CD4-positive, alpha-beta T cell treated with Interleukin-2 at 100 ng/mL for 4 hours (primary cell): ENCODE measurements at regions not wholly inside any gene's neighbourhood (a gene's known extent, or its start where the extent isn't known, plus 50 kb on each side); places are given as distances from the start of the nearest gene placed in this dataset.

Source experiments
- DNase-seq: peaks from one replicate; pipeline ENCODE4 v3.0.0-alpha.2; 2020; ENCODE audit warnings: low spot score

- DNase-seq, result peak; percentile 8
Observed at GRCh38 chr13:23488442-23488841, 54.9 kb upstream of the SACS start.

GRCh38 chr13:23496255-23496654, 62.8 kb upstream of the SACS start:
- DNase-seq, result no peak

DNA sequence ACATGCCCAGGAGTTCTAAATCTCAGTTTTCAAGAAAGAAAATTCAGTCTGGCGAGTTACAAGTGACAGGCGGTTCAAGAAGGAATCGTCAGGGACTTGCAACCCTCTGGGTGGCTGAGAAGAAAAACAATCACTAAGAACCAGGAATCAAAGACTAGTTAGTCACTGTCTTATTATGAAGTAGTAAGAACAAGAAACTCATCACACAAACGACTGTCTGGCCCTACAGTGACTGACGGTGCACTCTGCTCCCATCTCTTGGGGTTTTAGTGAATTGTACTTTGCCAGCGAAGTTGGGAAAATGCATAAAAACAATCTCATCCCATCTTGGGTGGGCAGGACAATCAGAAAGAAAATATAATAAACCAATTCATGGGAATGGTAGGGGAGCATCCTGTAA, 63.7 kb upstream of the SACS start:
- no peak for DNase-seq

DNA sequence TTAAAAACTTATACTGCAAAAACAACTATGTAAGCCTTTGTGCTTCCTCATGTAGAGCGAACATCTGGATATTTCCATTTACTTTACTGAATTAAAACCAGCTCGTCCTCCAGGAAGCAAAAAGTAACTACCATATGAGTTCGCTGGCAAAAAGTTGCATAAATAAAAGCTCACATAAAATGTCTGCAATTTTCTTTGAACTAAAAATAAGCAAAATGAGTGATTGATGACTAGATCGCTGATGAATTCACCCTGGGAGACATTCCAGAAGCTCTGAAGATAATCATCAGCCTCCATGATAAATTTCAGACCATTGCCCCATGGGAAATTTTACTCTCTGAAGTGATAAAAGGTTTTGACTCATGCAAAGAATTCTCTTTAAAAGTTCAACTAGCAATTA, 67.3 kb upstream of the SACS start:
- no peak for DNase-seq

- DNase-seq, result no peak
Observed at GRCh38 chr13:23504180-23504579, 66.0 kb upstream of the TNFRSF19 start.

GRCh38 chr13:23505007-23505406, 65.2 kb upstream of the TNFRSF19 start:
- no peak for DNase-seq

DNA sequence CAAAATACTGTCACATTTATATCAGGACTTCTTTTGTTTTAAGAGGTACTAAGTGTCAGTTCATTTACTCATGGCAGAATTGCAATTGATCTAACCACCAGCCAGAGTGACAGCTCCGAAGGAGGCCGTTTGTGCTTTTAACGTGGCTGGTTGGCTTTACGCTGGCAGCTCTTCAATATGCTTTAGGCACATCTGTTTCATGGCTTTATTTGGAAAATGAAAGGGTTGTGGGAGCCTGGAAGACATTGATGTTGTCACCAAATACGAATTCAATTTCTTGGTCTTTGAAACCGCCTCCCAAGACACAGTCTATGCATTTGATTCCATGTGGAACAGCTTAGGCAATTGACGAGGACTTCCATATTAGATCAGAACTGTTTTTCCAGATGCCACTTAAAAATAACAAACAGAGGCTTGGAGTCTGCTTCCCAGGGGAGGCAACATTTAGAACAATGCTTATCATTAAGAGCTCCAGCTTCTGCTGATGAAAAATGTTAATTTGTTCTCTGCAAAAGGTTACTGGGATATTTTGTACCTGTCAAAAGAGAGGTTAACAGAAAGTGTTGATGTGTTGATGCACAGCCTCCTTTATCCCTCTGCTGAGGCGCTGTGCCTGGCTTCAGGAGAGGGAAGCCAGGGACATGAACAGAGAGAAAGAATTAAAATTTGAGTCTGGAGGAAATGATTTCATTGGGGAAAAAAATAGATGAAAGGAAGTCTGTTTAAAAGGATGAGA, 64.0 kb upstream of the TNFRSF19 start:
- no peak for DNase-seq

DNA sequence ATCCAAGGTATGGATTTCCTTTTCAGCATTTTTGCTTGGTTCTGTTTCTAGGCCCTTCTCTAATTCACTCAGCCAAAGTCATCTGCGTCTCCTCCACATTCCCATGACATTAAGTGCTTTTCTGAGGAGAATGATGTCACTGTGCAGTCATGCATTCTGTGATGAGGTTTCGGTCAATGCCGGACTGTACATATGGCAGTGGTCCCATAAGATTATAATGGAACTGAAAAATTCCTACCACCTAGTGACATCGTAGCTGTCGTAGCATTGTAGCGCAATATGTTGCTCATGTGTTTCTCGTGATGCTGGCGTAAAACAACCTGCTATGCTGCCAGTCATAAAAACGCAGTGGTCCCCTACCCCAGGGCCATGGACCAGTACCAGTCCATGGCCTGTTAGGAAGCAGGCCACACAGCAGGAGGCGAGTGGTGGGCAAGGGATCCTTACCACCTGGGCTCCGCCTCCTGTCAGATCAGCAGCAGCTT, 63.4 kb upstream of the TNFRSF19 start:
- DNase-seq, result no peak

- no peak for DNase-seq
Observed at GRCh38 chr13:23509781-23510543, 60.2 kb upstream of the TNFRSF19 start.

GRCh38 chr13:23510544-23510916, 59.7 kb upstream of the TNFRSF19 start:
- no peak for DNase-seq

GRCh38 chr13:23510979-23511735, 59.1 kb upstream of the TNFRSF19 start:
- DNase-seq, result no peak

DNA sequence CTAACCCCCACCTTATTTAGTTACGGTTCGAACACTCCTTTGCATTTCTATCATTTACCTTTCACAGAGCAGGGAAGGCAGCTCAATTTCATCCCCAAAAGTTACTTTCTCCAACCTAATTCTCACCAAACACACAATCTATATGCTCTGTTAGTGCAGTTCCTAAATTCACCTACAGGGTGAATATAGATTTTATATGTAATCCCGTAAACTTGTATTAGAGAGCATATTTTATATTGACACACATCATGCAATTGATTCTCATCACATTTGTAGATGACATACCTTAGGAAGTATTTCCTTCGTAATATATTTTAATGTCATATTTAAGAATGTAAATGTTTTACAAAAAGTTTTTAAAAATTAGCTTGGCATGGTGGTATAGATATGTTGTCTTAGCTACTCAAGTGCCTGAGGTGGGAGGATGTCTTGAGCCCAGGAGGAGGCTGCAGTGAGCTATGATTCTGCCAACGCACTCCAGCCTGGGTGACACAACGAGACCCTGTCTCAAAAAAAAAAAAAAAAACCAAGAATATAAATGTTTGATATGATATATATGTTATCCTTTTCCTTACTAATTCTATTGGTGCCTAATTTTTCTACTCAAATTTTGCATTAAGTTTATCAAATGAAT, 57.3 kb upstream of the TNFRSF19 start:
- no peak for DNase-seq

DNA sequence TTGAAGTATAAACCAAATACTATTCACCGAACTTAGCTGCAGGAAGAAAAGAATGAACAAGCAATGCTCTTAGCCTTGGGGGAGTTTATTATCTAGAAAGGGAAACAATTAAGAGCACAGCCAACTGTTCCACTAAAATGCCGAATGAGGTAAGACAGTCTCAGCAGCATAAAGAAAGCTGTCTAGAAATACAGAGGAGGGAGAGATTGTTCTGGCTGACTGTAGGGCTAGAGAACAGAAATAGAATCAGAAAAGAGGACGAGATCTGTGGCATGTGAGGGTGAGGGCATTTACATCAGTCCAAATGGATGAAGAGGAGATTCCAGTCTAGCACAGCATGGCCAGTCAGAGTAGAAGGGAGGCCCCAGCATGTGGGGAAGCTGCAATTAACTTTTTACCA, 56.8 kb upstream of the TNFRSF19 start:
- no peak for DNase-seq

- no peak for DNase-seq
Observed at GRCh38 chr13:23514076-23514475, 56.1 kb upstream of the TNFRSF19 start.

GRCh38 chr13:23515116-23515515, 55.1 kb upstream of the TNFRSF19 start:
- no peak for DNase-seq

- DNase-seq, result no peak
Observed at GRCh38 chr13:23516190-23516589, 54.0 kb upstream of the TNFRSF19 start.

GRCh38 chr13:23516702-23517101, 53.5 kb upstream of the TNFRSF19 start:
- no peak for DNase-seq

GRCh38 chr13:23518231-23518630, 52.0 kb upstream of the TNFRSF19 start:
- DNase-seq, result no peak
